OCI-LY7 (cell line): ENCODE measurements at regions not wholly inside any gene's neighbourhood (a gene's known extent, or its start where the extent isn't known, plus 50 kb on each side); places are given as distances from the start of the nearest gene placed in this dataset.

Source experiments
- BruUV-seq: library from RNA; stranded (reverse); fragments of 400-500 nt; replicated peaks from 2 replicates; lab custom pipeline; 2021; lab: Mats Ljungman, UMichigan
- CTCF ChIA-PET: fragments of 300-600 bp; sonication (Branson Sonifier 250); formaldehyde crosslinking; loops from one replicate; lab custom pipeline; 2022; ENCODE audit warnings: antibody characterized with exemption; ENCODE audit not compliant: unreplicated experiment; lab: Charles Lee
- POLR2A ChIA-PET: fragments of 300-600 bp; sonication (Branson Sonifier 250); formaldehyde crosslinking; loops from one replicate; lab custom pipeline; 2022; ENCODE audit warnings: antibody characterized with exemption; lab: Charles Lee
- DNase-seq: peaks from one replicate; pipeline ENCODE4 v3.0.0-alpha.2; 2015; ENCODE audit warnings: low spot score
- H2AFZ ChIP-seq: fragments of 200-600 bp; sonication (generic), shearing (Covaris generic); 2 replicates; pipeline ENCODE4 v1.6.1; 2014; ENCODE audit warnings: mild to moderate bottlenecking, antibody characterized with exemption, low read length, moderate library complexity
- H3K27ac ChIP-seq: fragments of 200-600 bp; sonication (generic); 2 replicates; pipeline ENCODE4 v1.5.1; 2014; ENCODE audit warnings: mixed run types, low read depth, mild to moderate bottlenecking, moderate library complexity, low read length, inconsistent platforms; ENCODE audit not compliant: poor library complexity, severe bottlenecking
- H3K36me3 ChIP-seq: fragments of 200-600 bp; sonication (generic); 2 replicates; pipeline ENCODE4 v1.6.1; 2014; ENCODE audit warnings: mild to moderate bottlenecking, antibody characterized with exemption, low read length, moderate library complexity, mixed read lengths; ENCODE audit not compliant: insufficient read depth
- H3K4me1 ChIP-seq: fragments of 200-600 bp; sonication (generic); 2 replicates; pipeline ENCODE4 v1.5.1; 2014; ENCODE audit warnings: mild to moderate bottlenecking, low read length; ENCODE audit not compliant: insufficient read depth, poor library complexity, severe bottlenecking
- H3K4me2 ChIP-seq: fragments of 200-600 bp; sonication (generic); 2 replicates; pipeline ENCODE4 v1.6.1; 2014; ENCODE audit warnings: mild to moderate bottlenecking, low read length
- H3K4me3 ChIP-seq: fragments of 200-600 bp; sonication (generic); 2 replicates; pipeline ENCODE4 v1.5.1; 2014; ENCODE audit warnings: mild to moderate bottlenecking, low read depth, low read length; ENCODE audit not compliant: poor library complexity, severe bottlenecking
- H3K79me2 ChIP-seq: fragments of 200-600 bp; sonication (generic); 2 replicates; pipeline ENCODE4 v1.6.1; 2016; ENCODE audit warnings: low read depth, mild to moderate bottlenecking, low read length, moderate library complexity, mixed read lengths; ENCODE audit not compliant: insufficient read depth
- H3K9me2 ChIP-seq: fragments of 200-600 bp; sonication (generic); 2 replicates; pipeline ENCODE4 v1.6.1; 2016; ENCODE audit warnings: mild to moderate bottlenecking, low read length, mixed read lengths; ENCODE audit not compliant: insufficient read depth
- H3K9me3 ChIP-seq: fragments of 200-600 bp; sonication (generic); 2 replicates; pipeline ENCODE4 v1.6.1; 2014; ENCODE audit warnings: mild to moderate bottlenecking, mixed run types, low read length, mixed read lengths
- H4K20me1 ChIP-seq: fragments of 200-600 bp; sonication (generic); 2 replicates; pipeline ENCODE4 v1.6.1; 2014; ENCODE audit warnings: mild to moderate bottlenecking, antibody characterized with exemption, low read length, moderate library complexity, mixed read lengths; ENCODE audit not compliant: insufficient read depth
- EZH2phosphoT487 ChIP-seq: fragments of 200-600 bp; sonication (generic); IDR thresholded peaks from 2 replicates; pipeline ENCODE4 v1.6.1; 2018; ENCODE audit warnings: low read depth, borderline replicate concordance, mild to moderate bottlenecking, mixed run types, antibody characterized with exemption, low read length, moderate library complexity, mixed read lengths
- intact Hi-C: fragments of 100-400 bp; cut with micrococcal nuclease; formaldehyde crosslinking; loops from one replicate; pipeline ENCODE4 v1.10.0; 2022; ENCODE audit not compliant: unreplicated experiment
- TF ChIP-seq, protein P1 (sequence below): fragments of 200-600 bp; sonication (generic); conservative IDR thresholded peaks from 2 replicates; pipeline ENCODE4 v1.5.1; 2014; ENCODE audit warnings: mild to moderate bottlenecking, antibody characterized with exemption, low read length, moderate library complexity, mixed read lengths

DNA sequence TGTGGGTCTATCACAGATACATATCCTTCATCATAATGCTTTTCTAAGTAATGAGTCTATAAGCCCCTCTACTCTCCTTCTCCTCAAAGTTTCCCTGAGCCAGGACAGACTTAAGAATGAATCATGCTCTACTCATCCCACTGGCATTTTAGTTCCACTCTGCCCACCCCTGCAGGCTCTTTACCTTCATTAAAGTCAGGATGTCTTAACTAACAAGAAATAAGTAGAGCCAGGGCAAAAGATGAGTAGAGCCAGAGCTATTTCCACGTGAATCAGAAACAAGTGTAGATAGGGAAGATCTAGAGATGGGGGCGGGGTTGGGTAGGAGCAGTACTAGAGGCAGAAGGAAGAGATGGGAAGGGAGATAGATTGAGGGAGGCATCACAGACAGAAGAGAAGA lies 790.5 kb downstream of the RNF144A start:
- H3K79me2 ChIP-seq, result no peaks in the 10 kb centered on the region
- 0 out of 2 replicates have a peak, but pooled peaks cover 7% of the 10 kb centered on the region for H3K9me3 ChIP-seq
- BruUV-seq, result no TSS peak
- H3K4me3 ChIP-seq, result no peak overlapping the region
- no peak for DNase-seq
- no peak for TF ChIP-seq EZH2phosphoT487
- TF ChIP-seq, protein P1, sequence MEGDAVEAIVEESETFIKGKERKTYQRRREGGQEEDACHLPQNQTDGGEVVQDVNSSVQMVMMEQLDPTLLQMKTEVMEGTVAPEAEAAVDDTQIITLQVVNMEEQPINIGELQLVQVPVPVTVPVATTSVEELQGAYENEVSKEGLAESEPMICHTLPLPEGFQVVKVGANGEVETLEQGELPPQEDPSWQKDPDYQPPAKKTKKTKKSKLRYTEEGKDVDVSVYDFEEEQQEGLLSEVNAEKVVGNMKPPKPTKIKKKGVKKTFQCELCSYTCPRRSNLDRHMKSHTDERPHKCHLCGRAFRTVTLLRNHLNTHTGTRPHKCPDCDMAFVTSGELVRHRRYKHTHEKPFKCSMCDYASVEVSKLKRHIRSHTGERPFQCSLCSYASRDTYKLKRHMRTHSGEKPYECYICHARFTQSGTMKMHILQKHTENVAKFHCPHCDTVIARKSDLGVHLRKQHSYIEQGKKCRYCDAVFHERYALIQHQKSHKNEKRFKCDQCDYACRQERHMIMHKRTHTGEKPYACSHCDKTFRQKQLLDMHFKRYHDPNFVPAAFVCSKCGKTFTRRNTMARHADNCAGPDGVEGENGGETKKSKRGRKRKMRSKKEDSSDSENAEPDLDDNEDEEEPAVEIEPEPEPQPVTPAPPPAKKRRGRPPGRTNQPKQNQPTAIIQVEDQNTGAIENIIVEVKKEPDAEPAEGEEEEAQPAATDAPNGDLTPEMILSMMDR, result no peak
- no peaks in the 10 kb centered on the region for H3K9me2 ChIP-seq
- H2AFZ ChIP-seq, result no peak overlapping the region
- peaks cover 25% of the 10 kb centered on the region for H3K4me1 ChIP-seq
- intact Hi-C loops, result no loop called here
- H3K27ac ChIP-seq, result no peak overlapping the region
- no peak overlapping the region for H3K4me2 ChIP-seq
- no peaks in the 10 kb centered on the region; the same call in 1 of the 2 replicates for H3K36me3 ChIP-seq
- no peaks in the 10 kb centered on the region for H4K20me1 ChIP-seq
- ChIA-PET CTCF (no interaction called here), POLR2A (interaction anchor here (0.6 kb wide), 3 partner anchors 18 to 617 kb away, joined by 3 read pairs; no protein-coding TSS in a partner anchor)

DNA sequence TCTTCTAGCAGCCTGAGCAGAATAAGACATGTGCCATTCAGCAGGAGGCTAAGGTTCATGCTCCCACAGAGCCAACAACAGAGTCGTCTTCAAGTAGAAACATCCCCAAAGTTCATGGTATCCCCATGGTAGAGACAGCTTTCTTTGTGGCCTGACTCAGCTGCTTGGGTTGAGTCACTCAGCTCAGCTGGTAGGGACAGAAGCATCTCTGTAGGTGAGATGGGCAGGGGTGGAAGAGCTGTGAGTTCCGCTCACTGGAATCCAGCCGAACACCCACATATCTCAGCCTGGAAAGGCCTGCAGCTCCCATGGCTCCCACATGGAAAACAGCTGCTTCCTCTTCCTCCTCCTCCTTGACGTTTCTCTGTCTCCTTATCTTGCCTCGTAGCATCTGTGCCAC lies 792.7 kb downstream of the RNF144A start:
- Histone ChIP-seq H3K4me3 (no peak overlapping the region), H3K27ac (no peak overlapping the region), H3K4me1 (peaks cover 4% of the 10 kb centered on the region), H3K9me2 (no peaks in the 10 kb centered on the region), H4K20me1 (no peaks in the 10 kb centered on the region), H3K4me2 (no peak overlapping the region), H3K79me2 (no peaks in the 10 kb centered on the region), H3K36me3 (no peaks in the 10 kb centered on the region; the same call in 1 of the 2 replicates), H3K9me3 (0 out of 2 replicates have a peak, but pooled peaks cover 7% of the 10 kb centered on the region), H2AFZ (no peak overlapping the region)
- ChIA-PET POLR2A (interaction anchor here (0.7 to 1.1 kb wide), 2 partner anchors 11 to 134 kb away, joined by 3 read pairs; no protein-coding TSS in a partner anchor), CTCF (no interaction called here)
- TF ChIP-seq EZH2phosphoT487, result no peak
- TF ChIP-seq, protein P1, result no peak
- no peak for DNase-seq
- intact Hi-C loops, result no loop called here
- no TSS peak for BruUV-seq

DNA sequence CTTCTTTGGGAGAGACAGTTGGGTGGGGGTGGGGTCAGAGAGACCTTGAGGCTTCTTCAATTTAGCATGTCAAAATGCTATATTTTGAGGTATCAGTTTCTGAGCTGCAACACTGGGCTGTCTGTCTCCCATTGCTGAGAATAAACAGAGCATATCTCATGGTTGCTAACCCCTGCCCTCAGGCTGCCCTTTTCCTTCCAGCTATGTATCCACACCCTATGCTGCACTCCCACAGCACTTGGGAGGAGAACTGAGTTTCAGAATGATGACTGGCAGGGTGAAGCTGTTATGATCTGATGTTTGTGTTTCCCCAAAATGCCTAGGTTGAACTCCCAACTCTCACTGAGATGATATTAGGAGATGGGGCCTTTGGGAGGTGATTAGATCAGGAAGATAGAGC lies 794.0 kb downstream of the RNF144A start:
- DNase-seq, result no peak
- Histone ChIP-seq H2AFZ (no peak overlapping the region), H3K4me1 (no peaks in the 10 kb centered on the region), H3K4me2 (no peak overlapping the region), H3K9me3 (0 out of 2 replicates have a peak, but pooled peaks cover 7% of the 10 kb centered on the region), H3K36me3 (no peaks in the 10 kb centered on the region; the same call in 1 of the 2 replicates), H4K20me1 (no peaks in the 10 kb centered on the region), H3K27ac (no peak overlapping the region), H3K4me3 (no peak overlapping the region), H3K79me2 (no peaks in the 10 kb centered on the region), H3K9me2 (no peaks in the 10 kb centered on the region)
- intact Hi-C loops, result no loop called here
- no TSS peak for BruUV-seq
- TF ChIP-seq, protein P1, result no peak
- TF ChIP-seq EZH2phosphoT487, result no peak
- ChIA-PET POLR2A (interaction anchor here (0.6 to 1.2 kb wide), 3 partner anchors 81 to 679 kb away, joined by 3 to 6 read pairs (median 3); no protein-coding TSS in a partner anchor), CTCF (no interaction called here)
